HepG2 (cell line): ENCODE measurements at regions not wholly inside any gene's neighbourhood (a gene's known extent, or its start where the extent isn't known, plus 50 kb on each side); places are given as distances from the start of the nearest gene placed in this dataset.

ENCODE experiments used
- TBL1XR1 ChIP-seq: fragments of 150-350 bp; IDR thresholded peaks from 2 replicates; pipeline ENCODE4 v1.6.1; 2014; ENCODE audit warnings: borderline replicate concordance, low read length; ENCODE audit not compliant: partially characterized antibody
- ZNF484 ChIP-seq: sonication (generic); formaldehyde crosslinking; IDR thresholded peaks from 2 replicates; pipeline ENCODE4 v1.5.1; 2020; ENCODE audit warnings: mild to moderate bottlenecking, low read depth, missing genetic modification reagents, borderline replicate concordance
- TF ChIP-seq, protein P1 (sequence below): IDR thresholded peaks from 2 replicates; pipeline ENCODE4 v1.6.1; 2012; ENCODE audit warnings: inconsistent platforms
- TF ChIP-seq, protein P2 (sequence below): IDR thresholded peaks from 2 replicates; pipeline ENCODE4 v1.6.1; 2016; ENCODE audit warnings: mild to moderate bottlenecking, missing biosample characterization, missing genetic modification reagents

DNA sequence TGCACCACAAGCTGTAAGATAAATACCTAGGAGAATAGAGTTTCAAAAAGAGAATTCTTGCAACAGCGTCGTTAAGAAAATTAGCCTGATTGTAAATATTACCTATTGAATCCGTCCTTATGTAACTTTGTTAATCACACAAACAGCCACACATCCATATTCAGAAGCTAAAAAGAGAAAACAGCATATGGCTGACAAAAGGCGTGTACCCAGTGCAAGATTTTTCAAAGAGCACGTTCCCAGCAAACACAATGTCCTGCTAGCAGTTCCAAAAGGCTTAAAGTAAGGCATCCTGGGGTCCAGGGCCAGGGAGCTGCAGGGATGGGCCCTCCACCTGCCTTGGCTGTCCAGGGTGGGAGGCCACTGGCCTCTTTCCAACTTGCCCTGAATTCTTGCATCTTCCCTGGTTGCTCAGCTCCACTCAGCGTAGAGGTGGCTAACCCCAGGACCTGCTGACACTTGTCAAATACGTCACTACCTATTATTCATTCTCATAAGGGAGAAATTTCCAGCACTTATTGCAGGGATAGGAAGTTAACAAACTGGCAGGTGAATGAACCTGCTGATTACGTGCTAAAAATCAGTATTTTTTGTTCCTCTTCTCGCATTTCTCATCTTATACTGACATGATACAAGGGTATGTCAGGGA lies 102.1 kb upstream of the NEDD4L start:
- TF ChIP-seq ZNF484 (no peak), TBL1XR1 (no peak)
- TF ChIP-seq, protein P1, sequence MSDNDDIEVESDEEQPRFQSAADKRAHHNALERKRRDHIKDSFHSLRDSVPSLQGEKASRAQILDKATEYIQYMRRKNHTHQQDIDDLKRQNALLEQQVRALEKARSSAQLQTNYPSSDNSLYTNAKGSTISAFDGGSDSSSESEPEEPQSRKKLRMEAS = no peak
- TF ChIP-seq, protein P2, sequence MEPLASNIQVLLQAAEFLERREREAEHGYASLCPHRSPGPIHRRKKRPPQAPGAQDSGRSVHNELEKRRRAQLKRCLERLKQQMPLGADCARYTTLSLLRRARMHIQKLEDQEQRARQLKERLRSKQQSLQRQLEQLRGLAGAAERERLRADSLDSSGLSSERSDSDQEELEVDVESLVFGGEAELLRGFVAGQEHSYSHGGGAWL = no peak
